HG03565 (cell line): ENCODE measurements at regions not wholly inside any gene's neighbourhood (a gene's known extent, or its start where the extent isn't known, plus 50 kb on each side); places are given as distances from the start of the nearest gene placed in this dataset.

Experiments
- ATAC-seq: cut with Tn5 transposase; IDR thresholded peaks from one replicate; pipeline ENCODE4 v1.9.1; 2021; ENCODE audit warnings: mild to moderate bottlenecking, moderate library complexity; ENCODE audit not compliant: unreplicated experiment

DNA sequence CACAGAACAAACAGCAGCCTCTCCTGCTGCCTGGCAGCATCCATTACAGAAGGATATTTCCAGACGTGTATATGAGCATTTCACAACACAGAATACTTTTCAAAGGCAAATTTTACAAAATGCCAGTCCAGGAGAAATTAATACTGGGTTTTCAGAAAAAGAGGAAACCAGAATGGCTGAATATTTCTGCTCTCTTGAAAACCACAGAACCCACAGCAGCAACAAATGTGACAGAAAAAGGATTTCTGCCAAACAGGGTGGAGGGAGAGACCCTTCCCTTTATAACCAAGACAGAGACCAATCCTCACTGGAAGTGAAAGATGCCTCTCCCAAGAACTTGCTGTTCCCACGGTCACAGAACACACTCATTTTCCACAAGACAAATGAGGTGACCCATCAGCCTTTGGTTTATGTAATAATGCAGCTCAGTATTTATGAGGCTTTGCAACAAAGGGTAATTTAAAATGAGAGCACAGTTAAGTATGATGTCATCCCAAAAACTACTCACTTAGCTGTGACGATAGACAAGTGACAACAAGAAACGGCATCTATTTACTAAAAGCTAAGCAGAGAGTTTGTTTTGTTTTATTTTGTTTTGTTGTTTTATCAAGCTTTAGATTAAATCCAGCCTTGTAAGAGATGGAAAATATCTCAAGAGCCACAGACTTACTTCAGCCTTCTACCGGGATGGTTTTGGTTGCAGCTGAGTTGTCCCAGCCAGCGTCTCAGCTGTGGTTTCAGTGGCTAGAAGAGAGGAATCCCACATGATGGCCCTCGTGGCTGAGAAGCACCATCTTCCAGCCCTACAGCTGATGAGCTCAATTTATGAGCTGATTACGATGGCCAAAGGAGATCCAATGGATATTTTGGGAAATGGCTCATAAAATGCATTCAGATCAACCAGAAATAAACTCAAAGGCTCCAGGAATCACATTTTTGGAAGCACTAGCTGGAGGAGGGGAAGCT lies 249.3 kb upstream of the AGAP1 start:
- ATAC-seq = no peak

- no peak for ATAC-seq
Measured at GRCh38 chr2:235247001-235247400, 246.8 kb upstream of the AGAP1 start.

GRCh38 chr2:235255693-235256092 lies 238.2 kb upstream of the AGAP1 start:
- no peak for ATAC-seq

- ATAC-seq = no peak
Measured at GRCh38 chr2:235257590-235257989, 236.3 kb upstream of the AGAP1 start.

DNA sequence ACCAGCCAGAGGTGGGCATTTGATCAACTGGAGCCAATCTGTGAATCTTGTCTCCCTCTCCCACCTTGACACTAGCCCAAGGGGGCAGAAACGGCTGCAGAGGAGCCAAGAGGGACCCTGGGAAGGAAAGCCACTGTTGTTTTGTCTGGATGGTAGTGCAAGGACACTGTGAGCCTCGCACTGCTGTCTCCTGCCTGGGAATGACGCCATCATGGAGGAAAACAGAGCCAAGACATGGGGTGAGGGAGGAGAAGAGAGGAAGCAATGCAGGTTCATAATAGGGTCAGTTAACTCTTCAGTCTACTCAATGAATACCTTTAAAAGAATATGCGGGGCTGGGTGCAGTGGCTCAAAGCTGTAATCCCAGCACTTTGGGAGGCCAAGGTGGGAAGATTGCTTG lies 231.1 kb upstream of the AGAP1 start:
- ATAC-seq = no peak

DNA sequence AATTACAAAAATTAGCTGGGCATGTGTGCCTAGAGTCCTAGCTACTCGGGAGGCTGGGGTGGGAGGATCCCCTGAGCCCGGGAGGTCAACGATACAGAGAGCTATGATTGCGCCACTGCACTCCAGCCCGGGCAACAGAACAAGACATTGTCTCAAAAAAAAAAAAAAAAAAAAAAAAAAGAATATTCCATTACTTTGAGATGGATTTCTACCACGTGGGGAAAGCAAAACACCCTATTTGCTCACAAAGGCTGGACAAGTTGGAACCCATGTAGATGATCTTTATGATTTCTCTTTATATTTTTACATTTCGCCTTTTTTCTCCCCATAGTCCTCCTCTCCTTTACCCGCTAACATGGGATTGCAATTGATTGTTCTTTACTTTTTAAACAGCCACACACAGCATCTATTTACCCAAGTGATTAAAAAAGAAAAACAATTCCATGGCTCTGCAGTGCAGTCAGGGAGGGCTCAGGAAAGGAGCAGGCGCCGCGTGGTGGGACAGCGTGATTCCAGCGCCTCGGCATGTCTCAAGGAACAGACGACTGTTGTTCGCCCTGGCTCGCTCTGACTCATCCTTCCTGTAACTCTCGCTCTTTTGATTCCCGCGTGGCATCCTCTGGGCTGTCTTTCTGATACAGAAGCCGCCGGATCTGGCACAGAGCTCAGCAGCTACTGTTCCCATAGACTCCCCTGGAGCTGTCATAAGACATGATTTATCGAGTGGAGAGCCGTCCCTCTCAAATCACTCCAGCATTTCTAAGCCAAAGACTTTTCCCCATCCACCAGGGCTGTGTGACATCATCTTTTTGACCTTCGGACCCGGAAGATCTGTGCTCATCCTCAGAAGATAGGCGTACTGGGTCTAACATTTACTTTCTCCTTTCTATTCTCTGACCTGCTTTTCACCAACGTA lies 230.4 kb upstream of the AGAP1 start:
- no peak for ATAC-seq

DNA sequence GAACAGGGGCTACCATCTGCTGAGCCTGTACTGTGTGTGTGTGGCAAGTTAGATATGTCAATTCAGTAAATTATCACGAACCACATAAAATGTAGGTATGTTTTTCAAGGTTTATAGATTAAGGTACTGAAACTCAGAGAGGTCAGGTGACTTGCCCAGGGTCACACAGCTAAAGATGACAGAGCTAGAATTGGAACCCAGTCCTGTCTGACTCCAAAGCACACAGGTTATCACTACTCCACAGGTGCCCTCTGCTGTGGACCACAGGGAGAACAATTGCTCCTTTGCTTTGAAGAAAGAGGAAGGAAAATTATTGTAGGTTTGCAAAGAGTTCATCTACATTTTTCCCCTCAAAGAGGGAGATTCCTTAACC lies 229.7 kb upstream of the AGAP1 start:
- ATAC-seq = no peak

- no peak for ATAC-seq
Measured at GRCh38 chr2:235264512-235264911, 229.3 kb upstream of the AGAP1 start.

DNA sequence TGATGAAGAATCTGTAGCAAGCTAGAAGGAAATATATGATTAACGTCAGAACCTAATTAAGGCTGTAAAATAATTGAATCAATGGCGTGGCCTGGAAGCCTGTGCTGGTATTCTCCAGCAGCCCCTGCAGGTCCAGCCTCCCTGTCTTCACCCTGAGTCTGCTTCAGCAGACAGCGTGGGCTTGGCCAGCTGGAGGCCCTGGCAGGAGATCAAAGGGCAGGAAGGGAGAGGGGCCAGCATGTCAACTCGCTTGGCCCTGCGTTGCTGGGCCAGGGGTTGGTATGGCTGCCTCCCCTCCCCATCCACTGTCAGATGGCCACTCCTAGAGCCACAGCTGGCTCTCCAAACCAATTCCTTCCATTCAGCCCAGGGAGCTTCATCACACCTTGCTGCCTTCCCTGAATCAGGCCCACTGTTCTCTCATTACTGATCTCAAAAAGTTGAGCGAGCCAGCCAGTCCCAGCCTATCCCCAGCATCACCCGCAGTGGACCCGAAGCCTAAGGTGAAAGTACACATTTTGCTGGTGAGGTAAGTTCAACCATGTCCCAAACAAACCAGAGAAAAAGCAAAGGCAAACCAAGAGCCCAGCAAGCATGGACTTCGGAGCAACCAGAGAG lies 228.4 kb upstream of the AGAP1 start:
- no peak for ATAC-seq

GRCh38 chr2:235267251-235267650 lies 226.6 kb upstream of the AGAP1 start:
- ATAC-seq = no peak

DNA sequence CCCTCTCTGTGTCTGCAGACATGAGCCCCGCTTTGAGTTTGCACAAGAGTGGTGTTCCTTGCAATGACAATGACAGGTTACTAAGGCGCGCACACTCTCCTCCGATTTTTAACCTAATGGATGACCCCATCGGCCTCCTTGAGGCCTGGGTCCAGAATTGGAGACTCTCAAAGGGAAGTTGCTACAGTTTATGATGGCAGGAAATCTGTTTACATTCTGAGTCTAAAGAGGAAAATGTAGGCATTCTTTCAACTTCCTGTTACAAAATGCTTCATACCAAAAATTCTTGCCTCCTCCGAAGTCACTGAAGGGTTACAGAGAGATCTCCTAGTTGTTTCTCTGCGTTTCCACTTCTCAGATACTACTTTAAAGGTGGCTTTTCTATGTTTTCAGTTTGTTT lies 225.3 kb upstream of the AGAP1 start:
- ATAC-seq = no peak

- ATAC-seq = peak; percentile 50
Measured at GRCh38 chr2:235270291-235270690, 223.6 kb upstream of the AGAP1 start.

- peak; percentile 86 for ATAC-seq
Measured at GRCh38 chr2:235270956-235271355, 222.9 kb upstream of the AGAP1 start.

GRCh38 chr2:235271936-235272335 lies 221.9 kb upstream of the AGAP1 start:
- ATAC-seq = no peak

DNA sequence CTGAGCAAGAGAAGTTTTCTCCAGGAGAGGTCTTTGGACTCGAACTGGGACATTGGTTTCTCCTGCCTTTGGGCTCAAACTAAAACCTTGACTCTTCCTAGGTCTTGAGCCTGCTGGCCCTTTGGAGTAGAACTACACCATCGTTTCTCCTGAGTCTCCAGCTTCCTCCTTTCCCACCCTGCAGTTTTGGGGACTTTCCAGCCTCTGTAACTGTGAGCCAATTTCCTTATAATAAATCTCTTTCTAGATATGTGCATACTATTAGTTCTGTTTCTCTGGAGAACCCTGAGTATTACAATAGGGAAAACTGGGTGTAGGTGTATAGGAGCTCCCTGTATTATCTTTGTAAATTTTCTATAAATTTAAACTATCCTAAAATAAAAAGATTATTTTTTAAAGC lies 219.8 kb upstream of the AGAP1 start:
- no peak for ATAC-seq

- no peak for ATAC-seq
Measured at GRCh38 chr2:235277485-235277884, 216.4 kb upstream of the AGAP1 start.

DNA sequence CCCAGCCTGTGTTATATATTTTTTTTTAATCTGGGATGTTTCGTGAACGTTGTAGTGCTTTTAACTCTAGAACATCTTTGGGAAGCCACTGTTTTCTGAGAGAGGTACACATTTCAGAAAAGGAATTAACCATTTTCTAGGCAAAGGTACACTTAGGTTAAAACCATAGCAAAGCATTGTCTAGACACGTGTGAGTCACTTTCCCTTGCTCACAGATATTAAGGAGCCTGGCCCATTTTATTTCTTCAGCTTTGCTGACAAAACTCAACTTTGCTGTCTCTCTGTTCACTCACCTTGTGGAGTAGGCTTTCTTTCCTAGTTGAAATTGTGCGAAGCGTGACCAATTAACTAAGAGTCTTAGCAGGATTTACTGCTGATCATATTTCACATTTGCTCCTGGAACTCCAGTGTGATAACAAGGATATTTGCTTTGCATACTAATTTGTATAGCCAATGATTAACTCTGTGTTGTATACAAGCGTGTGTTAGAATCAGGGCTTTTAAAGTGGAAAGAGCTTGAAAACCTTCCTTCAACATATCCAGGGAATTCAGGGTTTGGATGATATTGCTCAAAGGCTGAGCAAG lies 215.0 kb upstream of the AGAP1 start:
- ATAC-seq = no peak

- ATAC-seq = no peak
Measured at GRCh38 chr2:235279965-235280364, 213.9 kb upstream of the AGAP1 start.

GRCh38 chr2:235283246-235283645 lies 210.6 kb upstream of the AGAP1 start:
- ATAC-seq = no peak

DNA sequence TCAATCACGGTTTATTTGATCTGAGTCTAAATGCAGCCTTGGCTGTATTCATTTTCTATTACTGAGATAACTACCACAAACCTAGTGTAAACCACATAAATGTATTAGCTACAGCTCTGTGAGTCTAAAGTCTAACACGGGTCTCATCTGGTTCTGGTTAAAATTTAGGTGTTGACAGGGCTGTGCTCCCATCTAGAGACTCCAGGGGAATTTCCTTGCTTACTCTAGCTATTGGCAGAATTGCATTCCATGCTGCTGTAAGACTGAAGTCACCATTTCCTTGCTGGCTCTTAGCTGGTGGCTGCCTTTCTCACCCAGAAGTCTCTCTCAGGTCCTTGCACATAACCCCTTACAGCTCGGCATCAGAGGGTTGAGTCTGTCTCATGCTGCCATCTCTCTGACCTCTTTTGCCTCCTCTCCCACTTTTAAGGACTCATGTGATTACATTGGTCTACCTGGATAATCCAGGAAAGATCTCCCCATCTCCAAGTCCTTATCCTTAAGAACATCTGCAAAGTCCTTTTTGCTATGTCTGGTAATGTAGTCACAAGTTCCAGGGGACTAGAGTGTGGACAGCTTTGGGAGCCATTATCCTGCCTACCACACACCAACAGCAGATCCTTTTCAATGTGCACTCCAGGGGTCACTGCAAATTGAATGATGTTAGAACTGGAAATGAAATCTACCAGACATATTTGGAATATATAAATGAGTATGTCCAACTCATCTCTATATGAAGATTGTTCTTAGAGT lies 207.0 kb upstream of the AGAP1 start:
- ATAC-seq = no peak
